Naive thymus-derived CD8-positive, alpha-beta T cell (primary cell): ENCODE measurements at regions not wholly inside any gene's neighbourhood (a gene's known extent, or its start where the extent isn't known, plus 50 kb on each side); places are given as distances from the start of the nearest gene placed in this dataset.

Experiments used
- ATAC-seq, 2 donors: fragments of 150-1000 bp; cut with Tn5 transposase in 1 of 2; sonication (Bioruptor Pico), chemical (Tn5 transposase) in 1 of 2; 1 replicate in 1 of 2; 2 replicates in 1 of 2; pipeline ENCODE4 v1.10.0; 2021; ENCODE audit warnings: mild to moderate bottlenecking in 2 of 2, moderate library complexity in 2 of 2
- POLR2A ChIA-PET: fragments of 350-600 bp; sonication (Branson Sonifier 250); formaldehyde crosslinking; loops from one replicate; lab custom pipeline; 2021; ENCODE audit warnings: antibody characterized with exemption; lab: Charles Lee
- DNase-seq, 10 donors: peaks; one replicate each; pipeline versions ENCODE4 v3.0.0 to v3.0.0-alpha.2; 2020 to 2022
- H3K27ac Mint-ChIP-seq, 10 donors: one replicate each; pipeline ENCODE4 v1.8.0; 2020 to 2022; ENCODE audit warnings: mild to moderate bottlenecking in 10 of 10, mixed read lengths in 10 of 10, moderate library complexity in 4 of 10, inconsistent platforms in 1 of 10
- H3K27me3 Mint-ChIP-seq, 5 donors: one replicate each; pipeline ENCODE4 v1.8.0; 2021 to 2022; ENCODE audit warnings: mixed read lengths in 5 of 5
- H3K36me3 Mint-ChIP-seq, 3 donors: one replicate each; pipeline ENCODE4 v1.8.0; 2020 to 2022; ENCODE audit warnings: mixed read lengths in 3 of 3, mild to moderate bottlenecking in 2 of 3, inconsistent platforms in 1 of 3
- H3K4me1 Mint-ChIP-seq, 4 donors: one replicate each; pipeline ENCODE4 v1.8.0; 2021 to 2022; ENCODE audit warnings: mixed read lengths in 4 of 4
- H3K4me3 Mint-ChIP-seq, 10 donors: one replicate each; pipeline ENCODE4 v1.8.0; 2020 to 2022; ENCODE audit warnings: mild to moderate bottlenecking in 10 of 10, mixed read lengths in 10 of 10, moderate library complexity in 6 of 10, inconsistent platforms in 1 of 10
- H3K9me3 Mint-ChIP-seq, 9 donors: one replicate each; pipeline ENCODE4 v1.8.0; 2020 to 2022; ENCODE audit warnings: mixed read lengths in 9 of 9, mild to moderate bottlenecking in 3 of 9, inconsistent platforms in 1 of 9, moderate library complexity in 1 of 9

DNA sequence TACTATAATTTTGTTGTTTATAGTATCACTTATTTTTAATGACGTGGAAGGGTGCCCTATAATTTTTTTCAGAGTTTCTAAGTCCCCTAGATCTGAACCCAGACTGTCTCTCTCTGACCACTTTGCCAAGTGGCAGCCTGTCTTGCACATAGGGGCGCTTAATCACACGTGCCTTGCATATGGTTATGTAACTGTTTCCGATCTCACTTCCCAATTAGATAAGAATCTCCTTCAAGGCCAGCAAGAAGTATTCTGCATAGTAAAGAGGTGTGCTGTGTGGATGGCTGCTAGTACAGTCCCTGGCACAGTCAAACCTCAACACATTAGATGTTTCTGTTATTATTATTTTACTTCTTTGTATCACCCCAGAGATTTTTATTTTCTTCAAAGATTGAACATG lies 197.8 kb upstream of the SIX2 start:
- Mint-ChIP-seq H3K4me1 (no peaks in the 10 kb centered on the region), H3K27ac (no peak overlapping the region), H3K36me3 (no peaks in the 10 kb centered on the region), H3K9me3 (peaks cover 1 to 7% (median 4%) of the 10 kb centered on the region in 9 donors), H3K27me3 (peaks cover 1 to 4% (median 2%) of the 10 kb centered on the region in 5 donors), H3K4me3 (no peak overlapping the region)
- POLR2A ChIA-PET = no interaction called here
- no peak for ATAC-seq
- no peak for DNase-seq

GRCh38 chr2:45205985-45206384 lies 196.7 kb upstream of the SIX2 start:
- no peak for ATAC-seq
- Mint-ChIP-seq H3K4me3 (no peak overlapping the region), H3K9me3 (peaks cover 1 to 18% (median 12%) of the 10 kb centered on the region in 9 donors), H3K27me3 (peaks cover 2 to 8% (median 4%) of the 10 kb centered on the region in 5 donors), H3K4me1 (no peaks in the 10 kb centered on the region), H3K36me3 (peaks cover 0 to 10% (median 2%) of the 10 kb centered on the region in 3 donors), H3K27ac (no peak overlapping the region)
- POLR2A ChIA-PET = no interaction called here
- DNase-seq = no peak

GRCh38 chr2:45205480-45205879 lies 196.2 kb upstream of the SIX2 start:
- POLR2A ChIA-PET = no interaction called here
- H3K4me1 Mint-ChIP-seq = no peaks in the 10 kb centered on the region

GRCh38 chr2:45203400-45203799 lies 194.1 kb upstream of the SIX2 start:
- no peak for ATAC-seq
- no peak overlapping the region for H3K27ac Mint-ChIP-seq
- peaks cover 0 to 11% (median 3%) of the 10 kb centered on the region in 5 donors for H3K27me3 Mint-ChIP-seq
- peaks cover 0 to 10% (median 2%) of the 10 kb centered on the region in 3 donors for H3K36me3 Mint-ChIP-seq
- POLR2A ChIA-PET = no interaction called here
- H3K9me3 Mint-ChIP-seq = peaks cover 1 to 18% (median 12%) of the 10 kb centered on the region in 9 donors
- H3K4me1 Mint-ChIP-seq = no peaks in the 10 kb centered on the region
- no peak for DNase-seq
- no peak overlapping the region for H3K4me3 Mint-ChIP-seq

More at GRCh38 chr2:45205480-45205879, 196.2 kb upstream of the SIX2 start:
- DNase-seq (no peak), ATAC-seq (no peak)
- Mint-ChIP-seq H3K27ac (no peak overlapping the region), H3K4me3 (no peak overlapping the region), H3K27me3 (peaks cover 0 to 11% (median 3%) of the 10 kb centered on the region in 5 donors), H3K9me3 (peaks cover 1 to 18% (median 12%) of the 10 kb centered on the region in 9 donors), H3K36me3 (peaks cover 0 to 10% (median 2%) of the 10 kb centered on the region in 3 donors)

- POLR2A ChIA-PET = no interaction called here
- Mint-ChIP-seq H3K4me3 (no peak overlapping the region), H3K9me3 (peaks cover 3 to 18% (median 12%) of the 10 kb centered on the region in 9 donors), H3K36me3 (peaks cover 0 to 10% (median 2%) of the 10 kb centered on the region in 3 donors), H3K27me3 (peaks cover 0 to 11% (median 6%) of the 10 kb centered on the region in 5 donors), H3K4me1 (no peaks in the 10 kb centered on the region), H3K27ac (no peak overlapping the region)
- DNase-seq (no peak), ATAC-seq (no peak)
Measured at GRCh38 chr2:45199973-45200372, 190.7 kb upstream of the SIX2 start.

- DNase-seq (no peak), ATAC-seq (no peak)
- Mint-ChIP-seq H3K4me3 (no peak overlapping the region), H3K4me1 (no peaks in the 10 kb centered on the region), H3K27me3 (peaks cover 0 to 9% (median 5%) of the 10 kb centered on the region in 5 donors), H3K27ac (no peak overlapping the region), H3K36me3 (no peaks in the 10 kb centered on the region), H3K9me3 (peaks cover 0 to 3% (median 0%) of the 10 kb centered on the region in 9 donors)
- POLR2A ChIA-PET = no interaction called here
Measured at GRCh38 chr2:45195916-45196315, 186.7 kb upstream of the SIX2 start.

- ATAC-seq (no peak), DNase-seq (no peak)
- H3K4me3 Mint-ChIP-seq = no peak overlapping the region
- POLR2A ChIA-PET = no interaction called here
- peaks cover 0 to 2% (median 0%) of the 10 kb centered on the region in 9 donors for H3K9me3 Mint-ChIP-seq
- no peak overlapping the region for H3K27ac Mint-ChIP-seq
- H3K4me1 Mint-ChIP-seq = no peaks in the 10 kb centered on the region
- no peaks in the 10 kb centered on the region for H3K36me3 Mint-ChIP-seq
- H3K27me3 Mint-ChIP-seq = peaks cover 3 to 14% (median 9%) of the 10 kb centered on the region in 5 donors
Measured at GRCh38 chr2:45194596-45194995, 185.3 kb upstream of the SIX2 start.

GRCh38 chr2:45193581-45193980 lies 184.3 kb upstream of the SIX2 start:
- Mint-ChIP-seq H3K4me3 (no peak overlapping the region), H3K36me3 (no peaks in the 10 kb centered on the region), H3K4me1 (no peaks in the 10 kb centered on the region), H3K9me3 (peaks cover 0 to 2% (median 0%) of the 10 kb centered on the region in 9 donors), H3K27ac (no peak overlapping the region), H3K27me3 (peaks cover 7 to 24% (median 16%) of the 10 kb centered on the region in 5 donors)
- POLR2A ChIA-PET = no interaction called here
- ATAC-seq = no peak
- DNase-seq = no peak

- no peaks in the 10 kb centered on the region for H3K9me3 Mint-ChIP-seq
- POLR2A ChIA-PET = no interaction called here
- no peak overlapping the region for H3K4me3 Mint-ChIP-seq
- no peaks in the 10 kb centered on the region for H3K36me3 Mint-ChIP-seq
- peaks cover 12 to 30% (median 20%) of the 10 kb centered on the region in 5 donors for H3K27me3 Mint-ChIP-seq
- DNase-seq = no peak
- peaks cover 0 to under 1% (median 0%) of the 10 kb centered on the region in 4 donors for H3K4me1 Mint-ChIP-seq
- no peak for ATAC-seq
- peak overlapping the region in 1 of 10 donors; percentile 45 for H3K27ac Mint-ChIP-seq
Measured at GRCh38 chr2:45192991-45193390, 183.7 kb upstream of the SIX2 start.

GRCh38 chr2:45192481-45192880 lies 183.2 kb upstream of the SIX2 start:
- no peak for ATAC-seq
- peaks cover 17 to 35% (median 21%) of the 10 kb centered on the region in 5 donors for H3K27me3 Mint-ChIP-seq

DNA sequence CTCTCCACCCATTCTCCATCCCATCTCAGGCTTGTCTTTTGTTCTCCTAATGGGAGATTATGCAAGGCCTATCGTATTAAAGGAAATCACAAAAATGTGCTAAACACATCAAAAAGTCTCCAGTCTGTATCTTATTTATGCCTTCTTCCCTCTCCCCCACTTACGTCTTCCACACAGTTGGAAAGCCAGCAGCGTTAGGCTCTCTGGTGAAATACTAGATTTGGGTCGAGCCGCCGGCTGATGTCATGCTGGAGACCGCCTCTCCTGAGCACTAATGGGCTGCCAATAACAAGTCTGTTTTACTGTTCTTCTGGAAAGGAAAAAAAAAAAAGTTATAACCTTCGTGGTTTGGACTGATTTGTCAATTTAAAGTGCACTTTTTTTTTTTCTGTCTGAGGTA lies 182.7 kb upstream of the SIX2 start:
- DNase-seq (no peak), ATAC-seq (no peak)
- Mint-ChIP-seq H3K36me3 (no peaks in the 10 kb centered on the region), H3K27me3 (peaks cover 17 to 37% (median 21%) of the 10 kb centered on the region in 5 donors), H3K4me1 (peaks cover 0 to 4% (median 0%) of the 10 kb centered on the region in 4 donors), H3K9me3 (no peaks in the 10 kb centered on the region), H3K27ac (no peak overlapping the region), H3K4me3 (no peak overlapping the region)
- POLR2A ChIA-PET = no interaction called here

More at GRCh38 chr2:45192481-45192880, 183.2 kb upstream of the SIX2 start:
- Mint-ChIP-seq H3K27ac (no peak overlapping the region), H3K9me3 (no peaks in the 10 kb centered on the region), H3K36me3 (no peaks in the 10 kb centered on the region), H3K4me1 (peaks cover 0 to 4% (median 0%) of the 10 kb centered on the region in 4 donors), H3K4me3 (no peak overlapping the region)
- DNase-seq = no peak
- POLR2A ChIA-PET = no interaction called here

GRCh38 chr2:45191146-45191863 lies 182.1 kb upstream of the SIX2 start:
- POLR2A ChIA-PET = no interaction called here
- Mint-ChIP-seq H3K4me1 (peaks cover 0 to 4% (median 0%) of the 10 kb centered on the region in 4 donors), H3K27me3 (peaks cover 18 to 37% (median 21%) of the 10 kb centered on the region in 5 donors), H3K36me3 (no peaks in the 10 kb centered on the region), H3K27ac (no peak overlapping the region), H3K4me3 (no peak overlapping the region), H3K9me3 (no peaks in the 10 kb centered on the region)
- DNase-seq (no peak), ATAC-seq (no peak)

- H3K27ac Mint-ChIP-seq = no peak overlapping the region
- no peak overlapping the region for H3K4me3 Mint-ChIP-seq
- POLR2A ChIA-PET = no interaction called here
- H3K9me3 Mint-ChIP-seq = no peaks in the 10 kb centered on the region
- H3K27me3 Mint-ChIP-seq = peaks cover 18 to 37% (median 22%) of the 10 kb centered on the region in 5 donors
- H3K36me3 Mint-ChIP-seq = no peaks in the 10 kb centered on the region
- DNase-seq = no peak
- H3K4me1 Mint-ChIP-seq = peaks cover 0 to 4% (median 0%) of the 10 kb centered on the region in 4 donors
- ATAC-seq = no peak
Measured at GRCh38 chr2:45190481-45190942, 181.3 kb upstream of the SIX2 start.
